OCI-M2 (cell line): ENCODE measurements at regions not wholly inside any gene's neighbourhood (a gene's known extent, or its start where the extent isn't known, plus 50 kb on each side); places are given as distances from the start of the nearest gene placed in this dataset.

Source experiments
- DNase-seq: peaks from one replicate; lab custom pipeline; 2025; ENCODE audit not compliant: unreplicated experiment; lab: John Stamatoyannopoulos, UW

DNA sequence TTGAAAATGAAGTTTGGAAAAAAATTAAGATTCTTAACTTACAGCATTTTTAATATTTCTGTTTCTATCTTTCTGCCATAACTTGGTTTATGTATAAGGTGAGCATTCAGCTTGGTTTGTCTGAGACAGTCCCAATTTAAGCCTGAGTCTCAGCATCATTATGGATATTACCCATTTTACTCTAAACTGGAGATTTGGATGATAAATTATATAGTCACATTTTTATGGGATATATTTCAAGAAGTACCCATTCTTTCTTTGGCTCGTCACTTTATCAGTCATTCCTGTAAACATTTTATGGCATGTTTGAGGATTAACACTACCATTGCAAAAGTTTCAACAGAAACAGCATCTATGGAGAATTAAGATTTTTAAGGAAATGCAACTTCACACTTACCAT is 1129.0 kb upstream of the PCDH9 start:
- DNase-seq = no peak

DNA sequence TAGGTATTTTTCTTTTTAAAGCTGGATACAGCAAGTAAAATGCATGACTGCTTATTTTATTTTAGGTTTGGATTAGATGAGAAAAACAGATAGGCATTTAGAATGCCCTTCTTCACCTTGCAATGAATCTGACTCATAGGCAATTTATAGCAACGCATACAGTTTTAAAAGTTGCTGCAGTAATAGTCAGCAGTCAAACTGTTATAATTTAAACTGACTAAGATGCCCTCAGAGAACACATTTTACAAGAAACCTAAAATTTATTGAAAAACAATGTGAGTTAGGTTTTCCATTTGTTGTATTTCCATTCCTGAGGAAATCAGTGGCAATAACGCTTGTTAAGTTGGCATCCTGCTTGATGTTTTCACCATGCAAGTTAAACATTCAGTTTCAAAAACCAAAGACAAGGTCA is 1128.2 kb upstream of the PCDH9 start:
- DNase-seq = no peak

DNA sequence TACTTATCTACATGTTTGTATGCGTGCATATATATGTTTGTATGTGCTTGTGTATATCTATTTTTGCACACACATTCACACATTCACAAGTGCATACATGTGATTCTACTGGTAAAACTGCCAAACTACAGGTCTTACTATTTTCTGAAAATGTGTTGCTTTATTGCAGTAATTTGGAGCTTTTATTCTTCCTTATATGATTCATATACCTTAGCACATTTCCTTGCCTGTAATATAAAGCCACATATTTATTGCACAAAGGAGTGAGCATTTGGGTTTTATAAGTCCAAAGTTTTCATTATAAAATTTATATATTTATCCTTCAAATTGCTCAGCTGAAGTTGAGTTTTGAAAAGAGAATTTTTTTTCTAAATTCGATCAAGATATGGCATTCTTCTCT is 1120.4 kb upstream of the PCDH9 start:
- no peak for DNase-seq

DNA sequence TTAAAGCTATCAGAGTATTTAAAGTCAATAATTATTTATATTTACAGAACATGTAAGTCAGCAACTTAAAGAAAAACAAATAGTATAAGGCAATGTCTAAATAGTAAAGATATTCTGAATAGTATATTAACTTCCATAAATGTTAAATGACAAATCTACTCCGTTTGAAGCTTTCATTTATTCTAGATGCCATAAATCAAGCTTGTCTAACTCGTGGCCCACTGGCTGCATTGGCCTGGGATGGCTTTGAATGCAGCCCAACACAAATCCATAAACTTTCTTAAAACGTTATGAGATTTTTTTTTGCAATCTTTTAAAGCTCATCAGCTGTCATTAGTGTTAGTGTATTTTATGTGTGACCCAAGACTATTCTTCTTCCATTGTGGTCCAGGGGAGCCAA is 1117.1 kb upstream of the PCDH9 start:
- DNase-seq = no peak

DNA sequence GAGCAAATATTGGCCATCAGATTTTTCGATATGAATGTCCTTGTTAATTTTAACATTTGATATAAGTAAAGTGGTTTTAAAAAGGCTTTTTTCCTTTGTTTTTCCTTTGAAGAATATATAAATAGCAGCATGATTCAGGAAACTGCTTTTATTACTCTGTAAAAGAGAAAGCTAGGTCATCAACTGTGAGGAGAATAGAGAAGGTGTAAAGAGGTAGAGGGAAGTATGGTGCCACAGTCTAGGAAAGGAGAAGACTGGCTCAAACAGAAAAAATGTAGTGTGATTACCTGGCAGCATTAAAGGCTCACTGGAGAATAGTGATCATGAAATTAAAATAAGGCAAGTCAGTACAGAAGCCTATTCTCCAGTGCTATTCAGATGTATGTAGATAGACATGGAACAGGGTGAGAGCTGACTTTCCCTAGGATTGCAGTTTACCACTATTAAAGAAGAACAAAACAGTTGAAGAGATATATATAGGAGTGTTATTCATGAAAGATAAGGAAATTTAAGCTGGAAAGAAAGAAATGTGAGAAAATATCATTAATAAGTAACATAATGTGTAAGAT is 1115.9 kb upstream of the PCDH9 start:
- no peak for DNase-seq

DNA sequence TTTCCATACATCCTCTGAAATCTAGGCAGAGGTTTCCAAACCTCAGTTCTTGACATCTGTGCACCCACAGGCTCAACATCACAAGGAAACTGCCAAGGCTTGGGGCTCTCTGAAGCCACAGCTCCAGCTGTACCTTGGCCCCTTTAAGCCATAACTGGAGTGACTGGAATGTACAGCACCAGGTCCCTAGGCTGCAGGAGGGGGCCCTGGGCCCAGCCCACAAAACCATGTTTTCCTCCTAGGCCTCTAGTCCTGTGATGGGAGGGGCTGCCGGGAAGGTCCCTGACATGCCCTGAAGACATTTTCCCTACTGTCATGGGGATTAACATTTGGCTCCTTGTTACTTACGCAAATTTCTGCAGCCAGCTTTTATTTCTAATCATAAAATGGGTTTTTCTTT is 1093.0 kb upstream of the PCDH9 start:
- DNase-seq = no peak

DNA sequence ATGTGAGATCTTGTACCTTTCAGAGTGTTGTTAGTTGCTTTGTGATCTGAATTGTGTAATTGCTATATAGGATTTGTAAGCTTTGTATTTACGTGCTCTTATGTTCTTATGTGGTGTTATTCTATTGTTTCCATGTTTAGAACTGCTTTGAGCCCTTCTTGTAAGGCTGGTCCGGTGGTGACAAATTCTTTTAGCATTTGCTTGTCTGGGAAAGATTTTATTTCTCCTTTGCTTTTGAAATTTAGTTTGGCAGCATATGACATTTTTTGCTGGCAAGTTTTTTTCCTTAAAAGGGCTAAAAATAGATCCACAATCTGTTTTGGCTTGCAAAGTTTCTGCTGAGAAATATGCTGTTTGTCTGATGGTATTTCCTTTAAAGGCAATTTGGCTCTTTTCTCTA is 1089.2 kb upstream of the PCDH9 start:
- DNase-seq = no peak

DNA sequence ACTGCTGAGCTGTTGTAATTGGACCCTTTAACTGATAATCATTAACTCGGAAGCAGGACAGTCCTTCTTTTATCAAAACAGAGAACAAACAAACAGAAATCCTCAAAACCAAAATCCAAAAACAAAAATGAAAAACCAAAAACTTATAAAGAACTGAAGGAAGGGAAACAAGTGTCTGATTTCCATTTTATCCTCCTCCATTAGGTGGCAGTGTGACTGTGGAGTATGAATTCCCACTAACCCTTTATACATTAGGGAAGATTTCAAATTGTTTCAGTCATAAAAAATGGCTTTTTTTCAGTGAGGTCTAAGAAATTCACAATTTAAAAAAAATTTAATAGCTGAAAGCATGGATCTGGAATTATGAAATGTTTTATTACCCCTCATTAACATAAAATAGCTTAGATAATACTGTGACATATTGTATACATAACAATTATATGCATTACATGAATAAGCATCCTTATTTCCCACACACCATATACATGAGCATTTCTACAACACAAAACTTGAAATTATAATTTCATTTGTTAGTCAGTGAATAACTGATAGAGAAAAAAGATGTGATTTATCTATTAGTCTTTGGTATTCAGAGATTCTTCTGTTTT is 1074.3 kb upstream of the PCDH9 start:
- DNase-seq = no peak

DNA sequence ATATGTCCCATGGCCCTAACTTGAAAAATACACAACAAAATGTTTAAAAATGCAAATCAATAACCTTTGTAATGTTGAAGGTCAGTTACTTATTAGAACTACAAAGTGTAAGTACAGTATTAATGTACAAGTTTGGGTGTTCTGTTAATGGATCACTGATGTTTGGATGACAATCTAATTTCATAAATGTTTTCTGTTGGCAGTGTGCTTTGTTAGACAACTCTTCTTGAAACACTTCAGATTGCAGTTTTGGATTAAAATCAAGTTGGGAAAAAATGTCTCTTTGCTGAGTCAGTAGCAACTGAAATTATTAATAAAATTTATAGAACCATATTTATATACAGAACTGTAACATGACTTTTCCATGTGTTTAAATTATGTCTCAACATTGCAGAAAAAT is 1063.5 kb upstream of the PCDH9 start:
- DNase-seq = no peak

DNA sequence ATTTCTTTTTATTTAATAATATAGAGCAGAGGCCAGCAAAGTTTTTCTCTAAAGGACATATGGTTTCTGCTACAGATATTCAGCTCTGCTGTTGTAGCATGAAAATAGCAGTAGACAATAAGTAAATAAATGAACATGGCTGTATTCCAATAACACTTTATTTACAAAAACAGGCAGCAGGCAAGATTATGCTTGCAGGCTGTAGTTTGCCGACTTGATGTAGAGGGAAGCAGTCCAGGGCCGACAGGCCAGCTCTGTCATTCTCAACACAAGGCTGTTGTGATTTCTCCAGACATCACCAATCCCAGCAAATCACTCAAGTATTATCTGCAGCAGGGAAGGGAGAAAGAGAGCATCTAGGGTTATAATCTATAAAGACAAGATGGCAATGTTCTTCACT is 1062.5 kb upstream of the PCDH9 start:
- no peak for DNase-seq

DNA sequence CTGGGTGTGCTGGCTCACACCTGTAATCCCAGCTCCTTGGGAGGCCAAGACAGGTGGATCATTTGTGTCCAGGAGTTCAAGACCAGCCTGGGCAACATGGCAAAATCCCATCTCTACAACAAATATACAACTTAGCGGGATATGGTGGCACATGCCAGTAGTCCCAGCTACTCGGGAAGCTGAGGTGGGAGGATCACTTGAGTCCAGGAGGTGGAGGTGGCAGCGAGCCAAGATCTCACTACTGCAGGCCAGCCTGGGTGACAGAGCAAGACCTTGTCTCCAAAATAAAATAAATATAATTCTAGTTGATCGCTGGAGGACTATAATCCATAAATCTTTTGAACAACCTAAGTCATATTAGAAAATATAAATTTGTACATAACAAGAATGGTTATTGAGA is 1061.5 kb upstream of the PCDH9 start:
- no peak for DNase-seq

DNA sequence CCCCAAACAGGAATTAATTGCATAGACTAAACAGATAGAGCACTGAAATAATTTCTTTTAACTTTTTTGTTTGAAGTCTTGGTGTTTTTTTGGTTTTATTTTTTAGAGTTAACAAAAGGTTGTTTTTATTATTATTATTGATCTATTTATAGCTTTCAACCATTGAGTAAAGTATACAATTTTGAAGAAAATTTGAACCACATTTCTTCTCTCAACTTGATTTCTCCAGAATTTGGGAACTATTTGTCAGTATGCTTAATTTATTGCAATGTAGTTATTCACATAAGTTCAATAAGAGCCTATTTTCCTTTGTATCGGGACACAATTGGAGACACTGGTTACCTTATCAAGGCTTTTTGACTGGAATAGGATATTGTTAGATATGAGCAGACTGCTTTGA is 1045.6 kb upstream of the PCDH9 start:
- DNase-seq = no peak

DNA sequence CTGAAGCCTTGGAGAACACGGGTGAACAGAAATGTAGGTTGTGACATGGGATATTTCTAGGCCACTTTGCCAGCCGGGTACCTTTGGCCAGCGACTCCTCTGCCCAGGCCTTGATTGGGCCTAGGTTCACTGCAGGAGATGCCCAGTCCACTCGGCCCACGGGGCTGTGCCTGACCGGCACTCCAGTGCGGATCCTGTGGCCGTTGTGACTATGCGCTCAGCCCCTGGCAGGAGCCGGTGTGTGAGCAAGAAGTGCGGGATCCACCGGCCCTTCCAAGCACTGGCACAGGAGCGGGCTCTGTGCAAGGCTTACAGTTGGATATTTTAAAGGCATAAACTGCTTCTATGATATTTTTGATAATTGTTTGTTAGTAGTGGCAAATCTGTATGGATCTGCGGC is 1042.5 kb upstream of the PCDH9 start:
- no peak for DNase-seq

DNA sequence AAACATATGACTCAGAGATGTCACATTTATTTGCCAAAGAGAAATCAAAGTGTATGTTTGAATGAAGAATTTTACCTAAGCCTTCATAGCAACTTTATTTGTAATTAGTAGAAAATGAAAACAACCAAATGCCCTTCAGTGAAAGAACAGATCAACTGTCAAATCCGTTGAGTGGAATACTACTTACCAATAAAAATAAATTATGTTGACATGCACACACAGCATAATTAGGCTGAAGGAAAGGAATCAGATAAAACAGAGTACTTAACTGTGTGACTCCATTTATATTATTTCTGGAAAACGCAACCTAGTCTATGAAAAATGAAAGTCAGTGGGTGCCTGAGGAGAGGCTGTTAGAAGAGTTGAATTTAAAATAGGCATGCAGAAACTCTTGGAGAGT is 1034.6 kb upstream of the PCDH9 start:
- DNase-seq = no peak

DNA sequence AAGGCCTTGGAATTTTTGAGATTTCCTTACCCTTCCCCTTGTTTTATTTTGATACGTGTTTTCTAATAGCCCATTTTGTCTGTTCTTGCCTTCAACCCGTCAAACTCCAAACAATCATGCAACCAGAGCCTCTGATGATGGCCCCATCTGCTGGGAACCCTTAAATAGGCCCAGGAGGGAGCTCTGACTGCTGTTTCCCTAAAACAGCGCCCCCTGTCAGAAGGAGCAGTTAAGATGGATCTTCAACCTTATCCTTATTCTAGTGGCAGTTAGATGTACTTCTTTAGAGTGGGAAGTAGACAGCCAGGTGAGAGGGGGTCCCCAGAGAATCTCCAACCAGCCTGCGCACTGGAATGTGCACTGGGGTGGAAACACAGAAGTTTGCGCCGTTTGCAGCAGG is 1031.0 kb upstream of the PCDH9 start:
- no peak for DNase-seq

DNA sequence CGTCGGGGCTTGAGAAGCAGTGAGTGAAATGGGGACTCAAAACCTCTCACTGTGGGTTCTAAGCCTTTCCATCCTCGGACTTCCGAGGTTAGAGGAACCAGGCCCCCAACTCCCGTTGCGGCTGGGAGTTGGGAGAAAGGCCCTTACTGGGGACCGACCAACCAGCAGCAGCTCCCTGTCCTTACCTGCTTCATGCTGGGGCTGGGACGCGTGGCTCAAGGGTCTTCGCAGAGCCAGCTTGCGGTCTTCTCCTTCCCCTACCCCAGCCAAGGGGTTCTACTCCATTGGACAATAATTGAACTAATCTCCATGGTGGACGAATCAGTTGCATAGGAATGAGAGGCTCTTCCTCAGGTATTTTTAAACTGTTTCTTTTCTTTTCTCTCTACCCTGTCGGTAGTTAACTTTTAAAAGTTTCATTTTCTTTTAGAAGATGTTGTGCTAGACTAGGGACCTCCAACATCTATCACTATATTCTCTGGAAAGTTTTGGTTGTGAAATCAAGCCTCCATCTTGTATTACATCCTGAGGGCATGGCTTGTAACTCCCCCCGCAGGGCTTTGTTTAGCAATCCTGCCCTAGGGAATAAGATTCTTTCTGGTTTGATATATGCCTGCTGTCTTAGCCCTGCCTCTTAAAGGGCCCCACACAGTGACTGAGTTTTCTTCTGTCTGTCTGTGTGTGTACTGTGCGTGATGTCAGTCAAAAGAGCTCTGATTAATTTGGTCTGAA is 1027.1 kb upstream of the PCDH9 start:
- DNase-seq = no peak

DNA sequence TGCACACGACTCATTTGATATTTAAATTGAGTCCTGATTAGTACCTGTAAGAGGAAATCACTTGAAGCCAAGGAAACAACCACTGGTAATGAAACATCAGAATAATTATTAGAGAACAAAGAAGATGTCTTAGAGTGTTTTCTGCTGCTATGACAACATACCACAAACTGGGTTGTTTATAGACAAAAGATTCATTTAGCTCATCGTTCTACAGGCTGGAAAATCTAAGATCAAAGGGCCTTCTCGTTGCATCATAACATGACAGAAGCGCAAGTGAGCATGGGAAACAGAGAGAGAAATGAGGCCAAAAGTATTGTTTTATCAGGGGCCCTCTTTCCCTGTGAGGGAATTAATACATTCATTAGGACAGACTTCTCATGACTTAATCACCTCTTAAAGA is 1024.0 kb upstream of the PCDH9 start:
- DNase-seq = no peak

DNA sequence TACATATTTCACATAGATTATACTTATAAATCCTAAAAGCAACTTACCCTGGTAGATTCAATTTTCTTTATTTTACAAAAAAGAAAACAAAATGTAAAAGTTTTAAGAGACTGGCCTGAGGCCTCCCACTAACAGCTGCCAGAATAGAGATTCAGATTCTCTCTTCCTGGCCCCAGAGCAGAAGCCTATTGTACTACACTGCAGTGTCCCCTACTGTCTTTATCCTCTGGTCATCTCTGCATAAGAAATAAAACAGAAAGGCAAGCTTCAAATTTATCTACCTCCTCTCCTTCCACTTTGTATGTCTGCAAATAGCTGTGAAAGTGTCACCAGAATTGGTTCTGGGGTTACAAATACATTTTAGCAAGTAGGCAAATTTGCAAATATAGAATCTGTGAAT is 1004.1 kb upstream of the PCDH9 start:
- no peak for DNase-seq

DNA sequence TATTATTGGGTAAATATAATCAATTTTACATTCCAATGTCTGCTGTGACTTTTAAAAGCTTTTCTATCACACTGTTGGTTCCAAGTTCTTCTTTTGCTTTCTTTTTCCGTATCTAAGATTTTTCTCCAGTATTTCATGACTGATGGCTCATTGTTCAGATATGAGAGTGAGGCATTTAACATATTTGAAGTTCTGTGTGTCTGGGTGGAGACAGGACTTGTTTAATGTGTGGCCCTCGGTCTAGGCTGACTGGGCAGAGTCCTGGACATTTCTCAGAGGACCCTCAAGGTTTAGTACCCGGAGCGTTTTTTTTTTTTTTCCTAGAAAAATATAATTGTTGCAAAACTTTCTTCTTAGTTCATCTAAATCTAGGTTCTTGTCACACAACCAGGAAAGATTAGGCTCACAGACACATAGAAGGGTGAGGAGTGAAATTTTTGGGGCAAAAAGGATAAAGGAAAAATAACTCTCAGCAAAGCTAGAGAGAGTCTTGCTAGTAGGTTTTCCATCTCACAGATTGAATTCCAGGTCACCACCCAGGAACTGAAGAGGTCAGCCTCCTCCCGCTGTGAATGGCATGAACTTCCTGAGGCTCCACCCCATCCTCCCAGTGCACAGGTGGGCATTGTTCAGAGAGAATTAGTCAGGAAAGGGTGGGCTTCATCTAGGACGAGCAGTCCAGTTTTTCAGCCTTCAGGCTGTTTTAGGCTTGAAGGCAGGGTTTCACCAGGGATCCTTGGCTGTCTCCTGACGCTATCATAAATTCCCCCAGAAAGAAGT is 1002.4 kb upstream of the PCDH9 start:
- no peak for DNase-seq

DNA sequence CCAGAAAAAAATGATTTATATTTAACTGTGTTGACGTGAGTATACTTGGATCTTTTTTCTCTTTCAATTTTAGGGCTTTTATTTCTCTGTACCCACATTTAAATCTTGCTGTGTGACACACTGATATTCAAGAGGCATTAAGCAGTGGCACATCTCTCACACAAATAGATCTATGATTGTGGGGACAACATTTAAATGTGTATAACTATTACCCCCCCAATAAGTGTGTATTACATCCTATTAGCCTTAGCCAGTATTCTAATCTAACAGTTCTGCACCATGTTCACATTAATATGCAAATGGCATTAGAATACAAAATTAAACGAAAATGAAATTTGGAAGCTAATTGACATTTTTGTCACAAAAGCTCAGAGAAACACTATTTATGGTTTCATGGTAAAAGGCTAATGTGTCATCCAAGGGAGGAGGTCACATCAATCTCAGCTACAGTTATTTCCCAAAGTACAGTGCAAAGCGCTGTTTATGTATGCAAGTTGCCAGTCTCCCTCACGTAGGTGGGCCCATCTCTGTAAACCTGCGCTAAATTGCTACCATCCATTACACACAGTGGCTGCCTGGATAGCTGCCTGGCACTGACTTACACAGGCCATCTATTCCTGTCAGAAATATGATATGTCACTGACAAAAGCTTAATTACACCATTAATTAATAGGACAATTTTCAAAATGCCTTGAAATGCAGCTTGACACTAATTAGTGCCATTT is 984.7 kb upstream of the PCDH9 start:
- DNase-seq = no peak

DNA sequence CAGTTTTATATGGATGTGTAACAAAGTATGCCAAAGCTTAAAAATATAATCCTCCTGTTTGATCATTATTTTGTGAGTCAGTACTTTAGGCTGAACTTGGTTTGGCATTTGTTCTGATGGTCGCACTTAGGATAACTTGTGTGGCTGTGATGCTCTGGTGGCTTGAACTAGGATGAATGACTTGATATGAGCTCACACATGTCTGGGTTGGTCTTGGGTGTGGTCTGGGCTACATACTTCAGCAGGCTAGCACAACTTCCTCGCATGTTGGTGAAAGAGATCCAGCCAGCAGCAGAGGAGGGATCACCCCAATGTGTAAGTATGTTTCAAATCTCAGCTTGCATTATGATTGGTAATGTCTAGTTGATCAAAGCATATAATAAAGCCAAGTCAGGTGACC is 969.1 kb upstream of the PCDH9 start:
- DNase-seq = no peak
